ENCODE measurements at regions not wholly inside any gene's neighbourhood (a gene's known extent, or its start where the extent isn't known, plus 50 kb on each side); places are given as distances from the start of the nearest gene placed in this dataset.

DNA sequence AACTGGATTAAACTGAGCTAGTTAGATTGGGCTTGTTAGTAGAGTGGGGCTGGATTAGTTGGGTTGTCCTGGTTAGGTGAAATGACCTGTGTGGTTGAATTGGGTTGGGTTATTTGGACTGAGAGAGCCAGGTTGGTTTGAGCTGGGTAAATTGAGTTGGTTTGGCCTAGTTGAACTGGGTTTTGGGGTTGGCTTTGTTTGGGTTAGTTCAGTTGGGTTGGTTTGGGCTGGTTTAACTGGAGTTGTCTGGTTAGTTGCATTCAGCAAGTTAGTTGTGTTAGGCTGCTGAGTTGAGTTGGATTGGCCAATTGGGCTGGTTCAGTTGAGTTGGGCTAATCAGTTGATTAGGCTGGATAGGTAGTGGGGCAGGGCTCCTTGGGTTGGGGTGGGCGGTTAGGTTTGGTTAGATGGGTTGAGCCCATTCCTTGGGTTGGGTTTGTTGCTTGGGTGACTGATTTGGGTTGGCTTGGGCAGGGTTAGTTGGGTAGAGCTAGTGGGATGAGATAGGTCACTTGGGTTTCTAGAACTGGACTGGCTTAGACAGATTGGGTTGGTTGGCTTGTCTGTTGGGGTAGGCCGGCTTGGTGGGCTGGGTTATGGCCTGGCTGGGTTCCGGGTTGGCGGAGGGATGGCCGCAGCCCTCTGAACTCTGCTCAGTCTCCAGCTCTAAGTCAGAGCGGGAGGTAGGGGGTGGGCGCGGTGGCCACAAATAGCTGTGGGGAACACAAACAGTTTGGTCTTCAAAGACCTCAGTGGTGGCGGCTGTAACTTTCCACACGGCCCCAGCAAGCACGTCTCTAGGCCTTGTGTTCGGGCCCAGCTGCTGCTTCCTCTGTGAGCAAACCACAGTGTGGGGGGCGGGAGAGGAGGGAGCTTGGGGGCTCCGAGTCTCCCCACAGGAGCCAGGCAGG lies 67.2 kb upstream of the RUNX3 start:
- TF ChIP-seq POLR2A (IDR thresholded peaks at IDR 0.05; ENCODE audit: low read length), result no peak
- TF ChIP-seq GATA1 (IDR thresholded peaks at IDR 0.05; ENCODE audit: low read depth, low read length), result no peak
